OCI-LY7 (cell line): ENCODE measurements at regions not wholly inside any gene's neighbourhood (a gene's known extent, or its start where the extent isn't known, plus 50 kb on each side); places are given as distances from the start of the nearest gene placed in this dataset.

Experiments used
- EZH2phosphoT487 ChIP-seq: fragments of 200-600 bp; sonication (generic); IDR thresholded peaks from 2 replicates; pipeline ENCODE4 v1.6.1; 2018; ENCODE audit warnings: low read depth, borderline replicate concordance, mild to moderate bottlenecking, mixed run types, antibody characterized with exemption, low read length, moderate library complexity, mixed read lengths
- TF ChIP-seq, protein P1 (sequence below): fragments of 200-600 bp; sonication (generic); conservative IDR thresholded peaks from 2 replicates; pipeline ENCODE4 v1.5.1; 2014; ENCODE audit warnings: mild to moderate bottlenecking, antibody characterized with exemption, low read length, moderate library complexity, mixed read lengths

DNA sequence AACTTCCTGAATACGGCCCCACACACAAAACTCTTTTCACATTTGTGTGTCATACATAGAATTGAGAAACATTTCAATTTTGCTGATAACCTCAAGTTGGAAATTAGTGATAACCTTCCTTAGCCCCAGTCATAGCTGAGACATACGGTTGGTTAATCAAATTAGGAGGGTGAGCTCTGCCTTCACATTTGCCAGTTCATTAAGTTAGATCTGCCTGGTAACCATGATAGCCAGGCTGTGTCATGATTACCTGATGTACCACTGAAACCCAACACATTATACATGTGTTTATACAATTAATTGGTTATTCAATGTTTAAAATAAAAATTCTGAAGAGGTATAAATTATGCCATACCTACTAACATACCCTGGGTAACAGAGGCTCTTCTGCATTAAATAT is 60.8 kb upstream of the RAB11FIP2 start:
- TF ChIP-seq, protein P1, sequence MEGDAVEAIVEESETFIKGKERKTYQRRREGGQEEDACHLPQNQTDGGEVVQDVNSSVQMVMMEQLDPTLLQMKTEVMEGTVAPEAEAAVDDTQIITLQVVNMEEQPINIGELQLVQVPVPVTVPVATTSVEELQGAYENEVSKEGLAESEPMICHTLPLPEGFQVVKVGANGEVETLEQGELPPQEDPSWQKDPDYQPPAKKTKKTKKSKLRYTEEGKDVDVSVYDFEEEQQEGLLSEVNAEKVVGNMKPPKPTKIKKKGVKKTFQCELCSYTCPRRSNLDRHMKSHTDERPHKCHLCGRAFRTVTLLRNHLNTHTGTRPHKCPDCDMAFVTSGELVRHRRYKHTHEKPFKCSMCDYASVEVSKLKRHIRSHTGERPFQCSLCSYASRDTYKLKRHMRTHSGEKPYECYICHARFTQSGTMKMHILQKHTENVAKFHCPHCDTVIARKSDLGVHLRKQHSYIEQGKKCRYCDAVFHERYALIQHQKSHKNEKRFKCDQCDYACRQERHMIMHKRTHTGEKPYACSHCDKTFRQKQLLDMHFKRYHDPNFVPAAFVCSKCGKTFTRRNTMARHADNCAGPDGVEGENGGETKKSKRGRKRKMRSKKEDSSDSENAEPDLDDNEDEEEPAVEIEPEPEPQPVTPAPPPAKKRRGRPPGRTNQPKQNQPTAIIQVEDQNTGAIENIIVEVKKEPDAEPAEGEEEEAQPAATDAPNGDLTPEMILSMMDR: no peak
- TF ChIP-seq EZH2phosphoT487: no peak
